K562 (cell line): ENCODE measurements at regions not wholly inside any gene's neighbourhood (a gene's known extent, or its start where the extent isn't known, plus 50 kb on each side); places are given as distances from the start of the nearest gene placed in this dataset.
"Not testable (repeated sequence)": the region's sequence is repeated elsewhere in the genome, so short reads cannot be mapped to it uniquely, and the experiment has no call there.

Source experiments
- ATAC-seq: fragments of 200-7000 bp; cut with Tn5 transposase; 3 replicates; pipeline ENCODE4 v1.9.1; 2020; ENCODE audit warnings: moderate library complexity
- BruUV-seq: library from RNA; stranded (reverse); fragments of 400-500 nt; replicated peaks from 2 replicates; lab custom pipeline; 2021; lab: Mats Ljungman, UMichigan
- CTCF ChIA-PET: fragments of 300-600 bp; formaldehyde crosslinking; extraction: SDS; loops from one replicate; lab custom pipeline; 2021; ENCODE audit warnings: low intra/inter-chr PET ratio; lab: Yijun Ruan, JAX
- POLR2A ChIA-PET: fragments of 300-600, 350-650 bp; sonication (Branson Sonifier 250); formaldehyde crosslinking; extraction: SDS; loops from one replicate; lab custom pipeline; 2021; ENCODE audit warnings: antibody characterized with exemption, inconsistent platforms; lab: Yijun Ruan, JAX
- DNase-seq, 4 experiments: peaks; one replicate each; pipeline versions ENCODE4 v3.0.0 to v3.0.0-alpha.2; 2011 to 2018; ENCODE audit warnings: low spot score in 3 of 4, mixed read lengths in 3 of 4; ENCODE audit errors: extremely low read depth in 1 of 4
- FAIRE-seq: peaks from 2 replicates; lab custom pipeline; 2011; peaks lifted over from hg19 to GRCh38; lab: Jason Lieb, UNC
- H2AFZ ChIP-seq: 2 replicates; pipeline ENCODE4 v1.6.0; 2011; ENCODE audit warnings: low read depth, low read length, control low read depth, inconsistent platforms
- H3K27ac ChIP-seq: fragments of 200-600 bp; 3 replicates; pipeline ENCODE4 v1.8.0; 2011; ENCODE audit warnings: low read depth, mild to moderate bottlenecking, control low read depth, inconsistent platforms, low read length, moderate library complexity, mixed read lengths; ENCODE audit errors: extremely low read depth
- H3K27me3 ChIP-seq, 2 experiments: fragments of 300-600 bp in 1 of 2; 2 replicates in 1 of 2; 3 replicates in 1 of 2; pipeline versions ENCODE4 v1.6.0 to v1.8.0; 2011; ENCODE audit warnings: inconsistent platforms in 2 of 2, low read length in 2 of 2, mild to moderate bottlenecking in 1 of 2, mixed read lengths in 1 of 2, moderate library complexity in 1 of 2; ENCODE audit not compliant: control insufficient read depth in 2 of 2, insufficient read depth in 2 of 2
- H3K36me3 ChIP-seq: fragments of 300-600 bp; 3 replicates; pipeline ENCODE4 v1.8.0; 2011; ENCODE audit warnings: mild to moderate bottlenecking, low read length, inconsistent platforms; ENCODE audit not compliant: control insufficient read depth, insufficient read depth
- H3K4me1 ChIP-seq, 2 experiments: fragments of 200-600 bp in 1 of 2; replicated peaks in 1 of 2; 2 replicates in 1 of 2; 3 replicates in 1 of 2; pipeline versions ENCODE4 v1.5.1 to v1.8.0; 2011; ENCODE audit warnings: inconsistent platforms in 2 of 2, low read length in 2 of 2, mild to moderate bottlenecking in 1 of 2, mixed read lengths in 1 of 2, moderate library complexity in 1 of 2; ENCODE audit not compliant: control insufficient read depth in 2 of 2, insufficient read depth in 2 of 2
- H3K4me2 ChIP-seq: 2 replicates; pipeline ENCODE4 v1.6.1; 2011; ENCODE audit warnings: low read length, control low read depth, inconsistent platforms, mixed read lengths; ENCODE audit not compliant: insufficient read depth
- H3K4me3 ChIP-seq: fragments of 200-600 bp; sonication (generic), shearing (Covaris generic); 2 replicates; pipeline ENCODE4 v1.5.1; 2016; ENCODE audit warnings: control low read depth, inconsistent platforms
- H3K79me2 ChIP-seq: fragments of 200-600 bp; 3 replicates; pipeline ENCODE4 v1.8.0; 2011; ENCODE audit warnings: low read length, inconsistent platforms; ENCODE audit not compliant: control insufficient read depth, insufficient read depth
- H3K9ac ChIP-seq, 2 experiments: 2 replicates each; pipeline versions ENCODE4 v1.6.0 to v1.6.1; 2011; ENCODE audit warnings: low read depth in 2 of 2, low read length in 2 of 2, control low read depth in 1 of 2, inconsistent platforms in 1 of 2, mild to moderate bottlenecking in 1 of 2, mixed read lengths in 1 of 2; ENCODE audit not compliant: insufficient read depth in 1 of 2
- H3K9me1 ChIP-seq: one replicate; pipeline ENCODE4 v1.6.0; 2011; ENCODE audit warnings: inconsistent platforms, mild to moderate bottlenecking, low read length, moderate library complexity; ENCODE audit not compliant: control insufficient read depth, insufficient read depth
- H3K9me3 ChIP-seq: replicated peaks from 2 replicates; pipeline ENCODE4 v1.5.1; 2011; ENCODE audit warnings: low read depth, low read length, inconsistent platforms; ENCODE audit not compliant: control insufficient read depth, insufficient read depth
- H4K20me1 ChIP-seq: replicated peaks from 2 replicates; pipeline ENCODE4 v1.6.1; 2011; ENCODE audit warnings: low read length, inconsistent platforms, mixed read lengths; ENCODE audit not compliant: control insufficient read depth, insufficient read depth
- CTCF ChIP-seq, 3 experiments: IDR thresholded peaks in 2 of 3; conservative IDR thresholded peaks in 1 of 3; 2 replicates each; pipeline ENCODE4 v1.5.1; 2011 to 2012; ENCODE audit warnings: low read length in 3 of 3, mild to moderate bottlenecking in 3 of 3, control low read depth in 2 of 3, improper control_type of control experiment in 1 of 3, inconsistent platforms in 1 of 3, low read depth in 1 of 3, mixed read lengths in 1 of 3, moderate library complexity in 1 of 3; ENCODE audit not compliant: insufficient read depth in 2 of 3
- ETV5 ChIP-seq: sonication (generic); formaldehyde crosslinking; IDR thresholded peaks from 2 replicates; pipeline ENCODE4 v1.4.0; 2020; ENCODE audit warnings: low read depth, mild to moderate bottlenecking, missing genetic modification reagents
- FOXJ3 ChIP-seq: sonication (generic); formaldehyde crosslinking; IDR thresholded peaks from 2 replicates; pipeline ENCODE4 v1.4.0; 2020; ENCODE audit warnings: mild to moderate bottlenecking, missing genetic modification reagents
- FOXK2 ChIP-seq, 2 experiments: fragments of 450-650 bp; IDR thresholded peaks in 1 of 2; conservative IDR thresholded peaks in 1 of 2; 2 replicates each; pipeline ENCODE4 v1.6.1; 2016; ENCODE audit warnings: low read depth in 2 of 2, mild to moderate bottlenecking in 1 of 2
- HDAC3 ChIP-seq: fragments of 450-650 bp; IDR thresholded peaks from 2 replicates; pipeline ENCODE4 v1.6.1; 2018; ENCODE audit warnings: borderline replicate concordance, mild to moderate bottlenecking, moderate library complexity; ENCODE audit not compliant: partially characterized antibody
- NONO ChIP-seq, 2 experiments: fragments of 200-400 bp in 1 of 2; fragments of 450-650 bp in 1 of 2; formaldehyde crosslinking in 1 of 2; IDR thresholded peaks; 2 replicates each; pipeline ENCODE4 v1.6.1; 2017; ENCODE audit warnings: low read depth in 2 of 2, mild to moderate bottlenecking in 2 of 2, moderate library complexity in 2 of 2, low read length in 1 of 2
- RBM22 ChIP-seq: fragments of 200-400 bp; formaldehyde crosslinking; IDR thresholded peaks from 2 replicates; pipeline ENCODE4 v1.6.1; 2018; ENCODE audit warnings: low read length, low read depth; ENCODE audit not compliant: poor library complexity, severe bottlenecking
- SRSF7 ChIP-seq: fragments of 200-400 bp; formaldehyde crosslinking; optimal IDR thresholded peaks from 2 replicates; pipeline ENCODE3; 2017; ENCODE audit warnings: mild to moderate bottlenecking, low read depth, low read length
- TARDBP ChIP-seq: fragments of 450-650 bp; IDR thresholded peaks from 2 replicates; pipeline ENCODE4 v1.6.1; 2016
- WGBS: fragments of 100-300 bp; shearing (Covaris generic); methylation state at CpG from one replicate; pipeline ENCODE4 v1.1.6; 2016; ENCODE audit warnings: low coverage, mixed read lengths; ENCODE audit not compliant: insufficient coverage; ENCODE audit errors: missing lambda C conversion rate; 5-methylcytosine and 5-hydroxymethylcytosine counted together
- in situ Hi-C: fragments of 300-500 bp; cut with MboI; formaldehyde crosslinking; loops from 4 replicates; pipeline ENCODE4 v1.15.0; 2018; ENCODE audit warnings: inconsistent platforms, mixed read lengths
- intact Hi-C: fragments of 100-400 bp; cut with micrococcal nuclease; formaldehyde crosslinking; loops from 2 replicates; pipeline ENCODE4 v1.14.2; 2022
- TF ChIP-seq, protein P1 (sequence below): fragments of 450-650 bp; IDR thresholded peaks from 2 replicates; pipeline ENCODE4 v1.6.1; 2016

GRCh38 chr2:234168605-234169570 lies 118.4 kb downstream of the SPP2 start:
- in situ Hi-C loops, BruUV-seq, H3K36me3 ChIP-seq, ATAC-seq, H3K4me2 ChIP-seq, DNase-seq, CTCF ChIA-PET, H3K4me3 ChIP-seq, H3K4me1 ChIP-seq, H3K79me2 ChIP-seq, FAIRE-seq, intact Hi-C loops, H2AFZ ChIP-seq, H3K9me3 ChIP-seq, H3K9ac ChIP-seq, H3K9me1 ChIP-seq, H4K20me1 ChIP-seq, H3K27ac ChIP-seq: not testable (repeated sequence)
- POLR2A ChIA-PET, result interaction anchor here (0.7 kb wide), 1 partner anchor 1619 kb away, joined by 4 read pairs; no protein-coding TSS in a partner anchor
- peaks cover 0 to 23% of the 10 kb centered on the region in 2 experiments; a peak in 3 of 5 replicates for H3K27me3 ChIP-seq
- 7% methylated on average over 6 of the region's 8 CpGs for WGBS

GRCh38 chr2:234166531-234166930 lies 116.0 kb downstream of the SPP2 start:
- Histone ChIP-seq H3K79me2 (no peaks in the 10 kb centered on the region), H4K20me1 (no peaks in the 10 kb centered on the region; the same call in 1 of the 2 replicates), H3K27me3 (peaks cover 0 to 17% of the 10 kb centered on the region in 2 experiments; a peak in 3 of 5 replicates), H3K4me1 (no peaks in the 10 kb centered on the region), H3K4me2 (no peak overlapping the region), H3K4me3 (no peak overlapping the region), H3K36me3 (no peaks in the 10 kb centered on the region), H3K9me3 (no peaks in the 10 kb centered on the region), H3K9me1 (no peaks in the 10 kb centered on the region), H3K9ac (no peak overlapping the region), H3K27ac (no peak overlapping the region), H2AFZ (no peak overlapping the region)
- intact Hi-C loops (no loop called here), in situ Hi-C loops (no loop called here)
- TF ChIP-seq FOXK2 (conservative IDR thresholded peaks at IDR 0.05 in 1 of 2, IDR thresholded peaks at IDR 0.05 in 1 of 2; ENCODE audit: low read depth in 2 of 2) (no peak), TARDBP (no peak), HDAC3 (no peak), RBM22 (no peak), NONO (IDR thresholded peaks at IDR 0.05; ENCODE audit: low read depth in 2 of 2, low read length in 1 of 2) (no peak), FOXJ3 (no peak), SRSF7 (no peak), CTCF (IDR thresholded peaks at IDR 0.05 in 2 of 3, conservative IDR thresholded peaks at IDR 0.05 in 1 of 3; ENCODE audit: insufficient read depth in 2 of 3, low read depth in 1 of 3, low read length in 3 of 3) (no peak), ETV5 (no peak)
- TF ChIP-seq, protein P1, sequence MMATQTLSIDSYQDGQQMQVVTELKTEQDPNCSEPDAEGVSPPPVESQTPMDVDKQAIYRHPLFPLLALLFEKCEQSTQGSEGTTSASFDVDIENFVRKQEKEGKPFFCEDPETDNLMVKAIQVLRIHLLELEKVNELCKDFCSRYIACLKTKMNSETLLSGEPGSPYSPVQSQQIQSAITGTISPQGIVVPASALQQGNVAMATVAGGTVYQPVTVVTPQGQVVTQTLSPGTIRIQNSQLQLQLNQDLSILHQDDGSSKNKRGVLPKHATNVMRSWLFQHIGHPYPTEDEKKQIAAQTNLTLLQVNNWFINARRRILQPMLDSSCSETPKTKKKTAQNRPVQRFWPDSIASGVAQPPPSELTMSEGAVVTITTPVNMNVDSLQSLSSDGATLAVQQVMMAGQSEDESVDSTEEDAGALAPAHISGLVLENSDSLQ, result no peak
- WGBS, result 0% methylated on average over 3 of the region's 3 CpGs
- BruUV-seq, result no TSS peak
- ChIA-PET CTCF (no interaction called here), POLR2A (no interaction called here)
- FAIRE-seq (no peak), DNase-seq (no peak), ATAC-seq (no peak)
